HepG2 (cell line): ENCODE measurements at regions not wholly inside any gene's neighbourhood (a gene's known extent, or its start where the extent isn't known, plus 50 kb on each side); places are given as distances from the start of the nearest gene placed in this dataset.

ENCODE experiments used
- ATAC-seq: fragments of 200-7000 bp; cut with Tn5 transposase; 3 replicates; pipeline ENCODE4 v1.9.1; 2020; ENCODE audit warnings: mild to moderate bottlenecking, moderate library complexity
- BruUV-seq: library from RNA; stranded (reverse); fragments of 400-500 nt; replicated peaks from 2 replicates; lab custom pipeline; 2021; lab: Mats Ljungman, UMichigan
- CTCF ChIA-PET: fragments of 300-600 bp; formaldehyde crosslinking; extraction: SDS; loops from one replicate; lab custom pipeline; 2021; ENCODE audit warnings: low total read pairs, inconsistent platforms, low intra/inter-chr PET ratio; lab: Yijun Ruan, JAX
- POLR2A ChIA-PET: fragments of 350-600 bp; sonication (Branson Sonifier 250); formaldehyde crosslinking; loops from one replicate; lab custom pipeline; 2020; ENCODE audit warnings: antibody characterized with exemption, inconsistent platforms; lab: Yijun Ruan, JAX
- DNase-seq: peaks from one replicate; pipeline ENCODE4 v3.0.0-alpha.2; 2015; ENCODE audit warnings: low spot score
- FAIRE-seq: peaks from 3 replicates; lab custom pipeline; 2011; peaks lifted over from hg19 to GRCh38; lab: Jason Lieb, UNC
- H2AFZ ChIP-seq: one replicate; pipeline ENCODE4 v1.6.1; 2011; ENCODE audit warnings: low read length, inconsistent platforms
- H3K27ac ChIP-seq: fragments of 300-600 bp; 3 replicates; pipeline ENCODE4 v1.8.0; 2011; ENCODE audit warnings: mixed run types, mild to moderate bottlenecking, mixed read lengths, low read length, inconsistent platforms; ENCODE audit not compliant: insufficient read depth; ENCODE audit errors: extremely low read length
- H3K27me3 ChIP-seq, 2 experiments: fragments of 200-600 bp in 1 of 2; 2 replicates in 1 of 2; 3 replicates in 1 of 2; pipeline versions ENCODE4 v1.6.0 to v1.8.0; 2011; ENCODE audit warnings: low read length in 2 of 2, mild to moderate bottlenecking in 2 of 2, moderate library complexity in 2 of 2, inconsistent platforms in 1 of 2; ENCODE audit not compliant: insufficient read depth in 2 of 2, control insufficient read depth in 1 of 2
- H3K36me3 ChIP-seq, 2 experiments: fragments of 200-600 bp in 1 of 2; replicated peaks in 1 of 2; 2 replicates in 1 of 2; 3 replicates in 1 of 2; pipeline versions ENCODE4 v1.5.1 to v1.8.0; 2011; ENCODE audit warnings: low read length in 2 of 2, inconsistent platforms in 1 of 2; ENCODE audit not compliant: insufficient read depth in 2 of 2, control insufficient read depth in 1 of 2
- H3K4me1 ChIP-seq: 2 replicates; pipeline ENCODE4 v1.5.1; 2012; ENCODE audit warnings: low read length, inconsistent platforms; ENCODE audit not compliant: insufficient read depth
- H3K4me2 ChIP-seq: 2 replicates; pipeline ENCODE4 v1.6.0; 2011; ENCODE audit warnings: low read depth, low read length, inconsistent platforms
- H3K4me3 ChIP-seq, 3 experiments: fragments of 200-600 bp in 1 of 3; sonication (generic), shearing (Covaris generic) in 1 of 3; replicated peaks in 1 of 3; 2 replicates each; pipeline ENCODE4 v1.5.1; 2011 to 2016; ENCODE audit warnings: low read length in 3 of 3, inconsistent platforms in 2 of 3, low read depth in 2 of 3, mild to moderate bottlenecking in 2 of 3, control low read depth in 1 of 3, mixed read lengths in 1 of 3; ENCODE audit not compliant: insufficient read depth in 1 of 3
- H3K79me2 ChIP-seq: one replicate; pipeline ENCODE4 v1.6.1; 2011; ENCODE audit warnings: low read length, inconsistent platforms; ENCODE audit not compliant: insufficient read depth
- H3K9ac ChIP-seq: 2 replicates; pipeline ENCODE4 v1.6.0; 2011; ENCODE audit warnings: mild to moderate bottlenecking, low read depth, low read length, inconsistent platforms; ENCODE audit not compliant: insufficient read depth
- H3K9me3 ChIP-seq: 2 replicates; pipeline ENCODE4 v1.5.1; 2012; ENCODE audit warnings: mild to moderate bottlenecking, low read length
- H4K20me1 ChIP-seq: 2 replicates; pipeline ENCODE4 v1.6.0; 2011; ENCODE audit warnings: inconsistent platforms, mild to moderate bottlenecking, low read length, moderate library complexity; ENCODE audit not compliant: insufficient read depth
- ARNTL ChIP-seq: sonication (generic); formaldehyde crosslinking; IDR thresholded peaks from 2 replicates; pipeline ENCODE4 v1.4.0; 2020; ENCODE audit warnings: mild to moderate bottlenecking, missing genetic modification reagents
- CC2D1A ChIP-seq: sonication (generic); formaldehyde crosslinking; IDR thresholded peaks from 2 replicates; pipeline ENCODE4 v1.8.1; 2023; ENCODE audit warnings: mild to moderate bottlenecking, missing genetic modification reagents
- HIC2 ChIP-seq: sonication (generic); formaldehyde crosslinking; IDR thresholded peaks from 2 replicates; pipeline ENCODE4 v1.9.0; 2022; ENCODE audit warnings: low read depth, missing genetic modification reagents
- JUN ChIP-seq: sonication (generic); formaldehyde crosslinking; IDR thresholded peaks from 2 replicates; pipeline ENCODE4 v1.4.0; 2020; ENCODE audit warnings: mild to moderate bottlenecking, missing genetic modification reagents
- KDM5B ChIP-seq: sonication (generic); formaldehyde crosslinking; IDR thresholded peaks from 2 replicates; pipeline ENCODE4 v1.4.0; 2020; ENCODE audit warnings: missing genetic modification reagents, mild to moderate bottlenecking, borderline replicate concordance
- NRL ChIP-seq: sonication (generic); formaldehyde crosslinking; IDR thresholded peaks from 2 replicates; pipeline ENCODE4 v1.5.0; 2020; ENCODE audit warnings: missing genetic modification reagents, mild to moderate bottlenecking, moderate library complexity, borderline replicate concordance
- SCMH1 ChIP-seq: sonication (generic); formaldehyde crosslinking; IDR thresholded peaks from 2 replicates; pipeline ENCODE4 v1.9.0; 2021; ENCODE audit warnings: missing genetic modification reagents, mild to moderate bottlenecking, borderline replicate concordance
- SSRP1 ChIP-seq: IDR thresholded peaks from 2 replicates; pipeline ENCODE4 v1.6.1; 2016; ENCODE audit warnings: control low read depth
- ZBTB37 ChIP-seq: sonication (generic); formaldehyde crosslinking; IDR thresholded peaks from 2 replicates; pipeline ENCODE4 v1.4.0; 2020; ENCODE audit warnings: mild to moderate bottlenecking, missing genetic modification reagents
- ZBTB8A ChIP-seq: sonication (generic); formaldehyde crosslinking; IDR thresholded peaks from 2 replicates; pipeline ENCODE4 v1.4.0; 2020; ENCODE audit warnings: mild to moderate bottlenecking, low read depth, missing genetic modification reagents, borderline replicate concordance
- ZFP41 ChIP-seq: sonication (generic); formaldehyde crosslinking; IDR thresholded peaks from 2 replicates; pipeline ENCODE4 v1.4.0; 2020; ENCODE audit warnings: mild to moderate bottlenecking, missing genetic modification reagents, borderline replicate concordance
- ZNF138 ChIP-seq: sonication (generic); formaldehyde crosslinking; IDR thresholded peaks from 2 replicates; pipeline ENCODE4 v1.5.0; 2020; ENCODE audit warnings: mild to moderate bottlenecking, low read depth, missing genetic modification reagents
- ZNF264 ChIP-seq: sonication (generic); formaldehyde crosslinking; IDR thresholded peaks from 2 replicates; pipeline ENCODE4 v1.4.0; 2020; ENCODE audit warnings: missing genetic modification reagents
- ZNF34 ChIP-seq: sonication (generic); formaldehyde crosslinking; IDR thresholded peaks from 2 replicates; pipeline ENCODE4 v1.4.0; 2020; ENCODE audit warnings: mild to moderate bottlenecking, missing genetic modification reagents, borderline replicate concordance
- ZSCAN29 ChIP-seq: sonication (generic); formaldehyde crosslinking; conservative IDR thresholded peaks from 2 replicates; pipeline ENCODE4 v1.4.0; 2020; ENCODE audit warnings: mild to moderate bottlenecking, missing genetic modification reagents
- WGBS: methylation state at CpG from one replicate; pipeline ENCODE4 v1.1.6; 2017; ENCODE audit warnings: low lambda C conversion rate; 5-methylcytosine and 5-hydroxymethylcytosine counted together
- in situ Hi-C: cut with HindIII; loops from 2 replicates; pipeline ENCODE4 v1.10.0; 2017; ENCODE audit warnings: low pct_unique_long_range_greater_than_20kb; ENCODE audit not compliant: extremely low pct_ligation_motif_present
- intact Hi-C: fragments of 100-400 bp; cut with micrococcal nuclease; formaldehyde crosslinking; loops from one replicate; pipeline ENCODE4 v1.10.0; 2022; ENCODE audit not compliant: unreplicated experiment
- TF ChIP-seq, protein P1 (sequence below): sonication (generic); formaldehyde crosslinking; IDR thresholded peaks from 2 replicates; pipeline ENCODE4 v1.5.1; 2020; ENCODE audit warnings: mild to moderate bottlenecking, missing genetic modification reagents, borderline replicate concordance

DNA sequence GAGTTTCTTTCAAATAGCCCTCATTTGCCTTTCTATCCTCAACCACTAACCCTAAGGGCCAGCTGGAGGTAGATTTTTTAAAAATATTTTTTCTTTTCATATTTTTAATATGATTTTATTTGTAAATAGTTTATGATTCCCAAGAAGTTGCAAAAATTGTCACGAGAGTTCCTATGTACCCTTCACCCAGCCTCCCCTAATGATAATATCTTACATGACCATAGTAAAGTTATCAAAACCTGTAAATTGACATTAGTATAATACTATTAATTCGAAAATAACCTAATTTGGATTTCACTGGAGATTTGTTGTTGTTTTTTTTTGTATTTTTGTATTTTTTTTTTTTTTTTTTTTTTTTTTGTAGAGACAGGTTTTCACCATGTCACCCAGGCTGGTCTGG lies 495.5 kb downstream of the MIAT start:
- BruUV-seq, result no TSS peak
- no peaks in the 10 kb centered on the region for H3K9me3 ChIP-seq
- POLR2A ChIA-PET, result no interaction called here

DNA sequence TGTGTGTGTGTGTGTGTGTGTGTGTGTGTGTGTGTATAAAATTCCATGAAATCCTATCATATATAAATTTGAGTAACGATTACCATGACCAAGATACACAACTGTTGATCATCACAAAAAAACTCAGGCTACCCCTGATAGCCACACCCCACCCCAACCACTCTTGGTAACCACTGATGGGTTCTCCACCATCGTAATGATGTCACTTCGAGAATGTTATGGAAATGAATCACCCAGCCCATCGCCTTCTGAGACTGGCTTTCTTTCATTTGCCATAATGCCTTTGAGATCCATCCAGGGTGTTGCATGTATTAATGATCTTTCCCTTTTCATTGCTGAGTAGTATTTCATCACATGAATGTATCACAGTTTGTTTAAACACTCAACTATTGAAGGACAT lies 496.0 kb downstream of the MIAT start:
- peaks cover 0 to 7% of the 10 kb centered on the region in 2 experiments; a peak in 2 of 5 replicates for H3K27me3 ChIP-seq
- H2AFZ ChIP-seq, result no peak overlapping the region
- H4K20me1 ChIP-seq, result no peaks in the 10 kb centered on the region
- no peak overlapping the region for H3K4me2 ChIP-seq
- no peak overlapping the region for H3K9ac ChIP-seq
- WGBS, result 0% methylated on average over 4 of the region's 4 CpGs
- FAIRE-seq (no peak), ATAC-seq (no peak), DNase-seq (no peak)
- no peaks in the 10 kb centered on the region for H3K9me3 ChIP-seq
- CTCF ChIA-PET, result no interaction called here
- H3K27ac ChIP-seq, result no peak overlapping the region
- POLR2A ChIA-PET, result no interaction called here
- H3K4me3 ChIP-seq, result no peak overlapping the region
- in situ Hi-C loops (no loop called here), intact Hi-C loops (no loop called here)
- no TSS peak for BruUV-seq
- H3K79me2 ChIP-seq, result no peaks in the 10 kb centered on the region
- no peaks in the 10 kb centered on the region for H3K4me1 ChIP-seq
- H3K36me3 ChIP-seq, result no peaks in the 10 kb centered on the region
- TF ChIP-seq ZBTB8A (no peak), CC2D1A (CRISPR knock-in tag) (no peak), SSRP1 (CRISPR knock-in tag) (no peak), NRL (CRISPR knock-in tag) (no peak), KDM5B (CRISPR knock-in tag) (no peak), ZBTB37 (CRISPR knock-in tag) (no peak), SCMH1 (CRISPR knock-in tag) (no peak), ZFP41 (CRISPR knock-in tag) (no peak), ARNTL (CRISPR knock-in tag) (no peak)
- TF ChIP-seq, protein P1, sequence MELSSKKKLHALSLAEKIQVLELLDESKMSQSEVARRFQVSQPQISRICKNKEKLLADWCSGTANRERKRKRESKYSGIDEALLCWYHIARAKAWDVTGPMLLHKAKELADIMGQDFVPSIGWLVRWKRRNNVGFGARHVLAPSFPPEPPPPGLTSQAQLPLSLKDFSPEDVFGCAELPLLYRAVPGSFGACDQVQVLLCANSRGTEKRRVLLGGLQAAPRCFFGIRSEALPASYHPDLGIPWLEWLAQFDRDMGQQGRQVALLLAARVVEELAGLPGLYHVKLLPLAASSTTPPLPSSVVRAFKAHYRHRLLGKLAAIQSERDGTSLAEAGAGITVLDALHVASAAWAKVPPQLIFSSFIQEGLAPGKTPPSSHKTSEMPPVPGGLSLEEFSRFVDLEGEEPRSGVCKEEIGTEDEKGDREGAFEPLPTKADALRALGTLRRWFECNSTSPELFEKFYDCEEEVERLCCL (CRISPR knock-in tag), result no peak

More for the DNA sequence above, 495.5 kb downstream of the MIAT start:
- Histone ChIP-seq H3K27me3 (peaks cover 0 to 7% of the 10 kb centered on the region in 2 experiments; a peak in 2 of 5 replicates), H3K4me2 (no peak overlapping the region), H3K9ac (no peak overlapping the region), H3K27ac (no peak overlapping the region), H4K20me1 (no peaks in the 10 kb centered on the region), H2AFZ (no peak overlapping the region), H3K79me2 (no peaks in the 10 kb centered on the region), H3K4me3 (no peak overlapping the region)
- 1% methylated on average over 2 of the region's 2 CpGs for WGBS
- no peak for DNase-seq
- TF ChIP-seq ZNF264 (CRISPR knock-in tag) (no peak), ZNF34 (CRISPR knock-in tag) (no peak), HIC2 (CRISPR knock-in tag) (no peak), ZSCAN29 (no peak), JUN (CRISPR knock-in tag) (no peak), ZNF138 (CRISPR knock-in tag) (no peak)
- TF ChIP-seq, all 625 proteins: peak for 0
- in situ Hi-C loops, result no loop called here
- Histone ChIP-seq H3K4me1 (no peaks in the 10 kb centered on the region), H3K36me3 (no peaks in the 10 kb centered on the region)
- intact Hi-C loops, result no loop called here
- CTCF ChIA-PET, result no interaction called here
- FAIRE-seq (no peak), ATAC-seq (no peak)
